ENCODE measurements at regions not wholly inside any gene's neighbourhood (a gene's known extent, or its start where the extent isn't known, plus 50 kb on each side); places are given as distances from the start of the nearest gene placed in this dataset.
A peak's percentile ranks its signal among the peaks of the same experiment; 100 is the strongest.

DNA sequence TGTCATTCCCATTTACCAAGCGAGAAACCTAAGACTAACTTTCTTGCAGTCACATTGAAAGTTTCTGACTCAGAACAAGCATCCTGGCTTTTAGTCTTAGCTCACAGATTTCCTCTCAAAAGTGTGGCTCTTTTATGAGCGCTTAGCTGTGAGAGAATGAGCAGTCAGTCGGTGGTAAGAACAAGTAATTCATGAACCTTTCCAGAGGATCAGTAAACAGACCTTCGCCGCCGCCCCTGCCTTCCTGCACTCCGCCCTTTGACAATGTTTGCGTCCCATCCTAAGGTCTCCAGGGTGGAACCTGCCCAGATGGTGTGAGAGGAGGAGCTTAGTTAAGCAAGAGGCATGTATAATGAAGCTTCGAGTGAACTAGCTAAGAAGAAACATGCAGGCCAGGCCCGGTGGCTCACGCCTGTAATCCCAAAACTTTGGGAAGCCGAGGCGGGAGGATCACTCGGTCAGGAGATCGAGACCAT is 142.4 kb downstream of the GLUL start (continued):
- no peak for TF ChIP-seq JDP2 (CRISPR knock-in tag; IDR thresholded peaks at IDR 0.05; ENCODE audit: borderline replicate concordance)
- TF ChIP-seq ZNF496 (CRISPR knock-in tag; IDR thresholded peaks at IDR 0.05; ENCODE audit: insufficient replicate concordance) = no peak
- TF ChIP-seq ZNF652 (CRISPR knock-in tag; IDR thresholded peaks at IDR 0.05; ENCODE audit: borderline replicate concordance, low read depth) = no peak
- no peak for TF ChIP-seq ZKSCAN1 (IDR thresholded peaks at IDR 0.05; ENCODE audit: low read length)
- TF ChIP-seq, protein P1, sequence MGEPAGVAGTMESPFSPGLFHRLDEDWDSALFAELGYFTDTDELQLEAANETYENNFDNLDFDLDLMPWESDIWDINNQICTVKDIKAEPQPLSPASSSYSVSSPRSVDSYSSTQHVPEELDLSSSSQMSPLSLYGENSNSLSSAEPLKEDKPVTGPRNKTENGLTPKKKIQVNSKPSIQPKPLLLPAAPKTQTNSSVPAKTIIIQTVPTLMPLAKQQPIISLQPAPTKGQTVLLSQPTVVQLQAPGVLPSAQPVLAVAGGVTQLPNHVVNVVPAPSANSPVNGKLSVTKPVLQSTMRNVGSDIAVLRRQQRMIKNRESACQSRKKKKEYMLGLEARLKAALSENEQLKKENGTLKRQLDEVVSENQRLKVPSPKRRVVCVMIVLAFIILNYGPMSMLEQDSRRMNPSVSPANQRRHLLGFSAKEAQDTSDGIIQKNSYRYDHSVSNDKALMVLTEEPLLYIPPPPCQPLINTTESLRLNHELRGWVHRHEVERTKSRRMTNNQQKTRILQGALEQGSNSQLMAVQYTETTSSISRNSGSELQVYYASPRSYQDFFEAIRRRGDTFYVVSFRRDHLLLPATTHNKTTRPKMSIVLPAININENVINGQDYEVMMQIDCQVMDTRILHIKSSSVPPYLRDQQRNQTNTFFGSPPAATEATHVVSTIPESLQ (CRISPR knock-in tag; conservative IDR thresholded peaks at IDR 0.05) = no peak
- no peak for TF ChIP-seq ZNF546 (CRISPR knock-in tag; conservative IDR thresholded peaks at IDR 0.05)
- TF ChIP-seq ZNF543 (CRISPR knock-in tag; IDR thresholded peaks at IDR 0.05) = peak; percentile 56; the same call in 1 of the 2 replicates
- peak; percentile 75; the same call in 1 of the 2 replicates for TF ChIP-seq ZSCAN29 (CRISPR knock-in tag; conservative IDR thresholded peaks at IDR 0.05)
- TF ChIP-seq ZFP82 (CRISPR knock-in tag; IDR thresholded peaks at IDR 0.05; ENCODE audit: borderline replicate concordance) = no peak
- no peak for TF ChIP-seq MTF2 (CRISPR knock-in tag; IDR thresholded peaks at IDR 0.05; ENCODE audit: borderline replicate concordance)
- no peak for TF ChIP-seq PAX8 (CRISPR knock-in tag; IDR thresholded peaks at IDR 0.05; ENCODE audit: borderline replicate concordance)
- TF ChIP-seq ZNF33A (CRISPR knock-in tag; IDR thresholded peaks at IDR 0.05; ENCODE audit: borderline replicate concordance) = no peak
- no peak for TF ChIP-seq SETDB1 (CRISPR knock-in tag; IDR thresholded peaks at IDR 0.05; ENCODE audit: borderline replicate concordance)
- TF ChIP-seq, protein P2, sequence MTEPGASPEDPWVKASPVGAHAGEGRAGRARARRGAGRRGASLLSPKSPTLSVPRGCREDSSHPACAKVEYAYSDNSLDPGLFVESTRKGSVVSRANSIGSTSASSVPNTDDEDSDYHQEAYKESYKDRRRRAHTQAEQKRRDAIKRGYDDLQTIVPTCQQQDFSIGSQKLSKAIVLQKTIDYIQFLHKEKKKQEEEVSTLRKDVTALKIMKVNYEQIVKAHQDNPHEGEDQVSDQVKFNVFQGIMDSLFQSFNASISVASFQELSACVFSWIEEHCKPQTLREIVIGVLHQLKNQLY (CRISPR knock-in tag; IDR thresholded peaks at IDR 0.05) = peak; percentile 15; the same call in 1 of the 2 replicates
- TF ChIP-seq, protein P3, sequence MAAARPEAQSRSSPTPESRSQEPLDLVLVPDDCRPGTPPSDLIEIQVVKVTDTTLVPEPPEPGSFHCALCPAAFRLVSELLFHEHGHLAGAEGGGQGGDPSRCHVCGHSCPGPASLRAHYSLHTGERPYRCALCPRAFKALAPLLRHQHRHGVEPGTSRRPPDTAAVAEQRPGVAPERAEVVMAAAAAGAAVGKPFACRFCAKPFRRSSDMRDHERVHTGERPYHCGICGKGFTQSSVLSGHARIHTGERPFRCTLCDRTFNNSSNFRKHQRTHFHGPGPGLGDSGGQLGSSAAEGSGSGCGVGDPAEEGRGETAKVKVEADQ (CRISPR knock-in tag; IDR thresholded peaks at IDR 0.05; ENCODE audit: borderline replicate concordance) = no peak
- TF ChIP-seq KDM3A (CRISPR knock-in tag; IDR thresholded peaks at IDR 0.05; ENCODE audit: low read depth) = 0 out of 2 replicates have a peak, but pooled peaks have one; percentile 40
- TF ChIP-seq ZNF558 (CRISPR knock-in tag; IDR thresholded peaks at IDR 0.05; ENCODE audit: borderline replicate concordance) = no peak
- 0 out of 2 replicates have a peak, but pooled peaks have one; percentile 39 for TF ChIP-seq DMAP1 (CRISPR knock-in tag; IDR thresholded peaks at IDR 0.05)
- 0 out of 2 replicates have a peak, but pooled peaks have one; percentile 30 for TF ChIP-seq RXRA (CRISPR knock-in tag; IDR thresholded peaks at IDR 0.05)
- TF ChIP-seq MED8 (CRISPR knock-in tag; IDR thresholded peaks at IDR 0.05; ENCODE audit: insufficient replicate concordance) = no peak
- no peak for TF ChIP-seq KAT7 (CRISPR knock-in tag; IDR thresholded peaks at IDR 0.05; ENCODE audit: borderline replicate concordance)
- TF ChIP-seq RBM39 (IDR thresholded peaks at IDR 0.05; ENCODE audit: low read depth, low read length, poor library complexity, severe bottlenecking) = no peak
- TF ChIP-seq ZNF547 (CRISPR knock-in tag; IDR thresholded peaks at IDR 0.05) = no peak
- no peak for TF ChIP-seq HMG20B (CRISPR knock-in tag; conservative IDR thresholded peaks at IDR 0.05)
- no peak for TF ChIP-seq ZNF256 (CRISPR knock-in tag; conservative IDR thresholded peaks at IDR 0.05)
- TF ChIP-seq, protein P4, sequence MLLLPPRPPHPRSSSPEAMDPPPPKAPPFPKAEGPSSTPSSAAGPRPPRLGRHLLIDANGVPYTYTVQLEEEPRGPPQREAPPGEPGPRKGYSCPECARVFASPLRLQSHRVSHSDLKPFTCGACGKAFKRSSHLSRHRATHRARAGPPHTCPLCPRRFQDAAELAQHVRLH (CRISPR knock-in tag; IDR thresholded peaks at IDR 0.05; ENCODE audit: borderline replicate concordance, low read depth) = no peak
- no peak for TF ChIP-seq SMARCE1 (IDR thresholded peaks at IDR 0.05; ENCODE audit: borderline replicate concordance)
- peak; percentile 62 for TF ChIP-seq HDAC1 (CRISPR knock-in tag; IDR thresholded peaks at IDR 0.05)
- TF ChIP-seq NFIB (CRISPR knock-in tag; IDR thresholded peaks at IDR 0.05; ENCODE audit: borderline replicate concordance) = no peak
